Kidney epithelial cell (primary cell): ENCODE measurements at regions not wholly inside any gene's neighbourhood (a gene's known extent, or its start where the extent isn't known, plus 50 kb on each side); places are given as distances from the start of the nearest gene placed in this dataset.

ENCODE experiments used
- DNase-seq: peaks from one replicate; pipeline ENCODE4 v3.0.0-alpha.2; 2010; ENCODE audit warnings: low read depth
- H3K27me3 ChIP-seq: 2 replicates; pipeline ENCODE4 v1.6.0; 2011; ENCODE audit warnings: low read length; ENCODE audit not compliant: control insufficient read depth, insufficient read depth
- H3K36me3 ChIP-seq: 2 replicates; pipeline ENCODE4 v1.5.1; 2011; ENCODE audit warnings: low read length; ENCODE audit not compliant: control insufficient read depth, insufficient read depth
- H3K4me3 ChIP-seq: 2 replicates; pipeline ENCODE4 v1.5.1; 2011; ENCODE audit warnings: low read depth, mild to moderate bottlenecking, control low read depth, low read length
- TF ChIP-seq, protein P1 (sequence below): IDR thresholded peaks from 2 replicates; pipeline ENCODE4 v1.5.1; 2011; ENCODE audit warnings: mild to moderate bottlenecking, moderate library complexity, low read length, control low read depth, inconsistent platforms; ENCODE audit not compliant: insufficient read depth, poor library complexity, severe bottlenecking

GRCh38 chr3:64974401-64974800 lies 286.6 kb upstream of the ADAMTS9 start:
- DNase-seq, result no peak
- Histone ChIP-seq H3K4me3 (no peak overlapping the region), H3K27me3 (no peaks in the 10 kb centered on the region), H3K36me3 (no peaks in the 10 kb centered on the region)
- TF ChIP-seq, protein P1, sequence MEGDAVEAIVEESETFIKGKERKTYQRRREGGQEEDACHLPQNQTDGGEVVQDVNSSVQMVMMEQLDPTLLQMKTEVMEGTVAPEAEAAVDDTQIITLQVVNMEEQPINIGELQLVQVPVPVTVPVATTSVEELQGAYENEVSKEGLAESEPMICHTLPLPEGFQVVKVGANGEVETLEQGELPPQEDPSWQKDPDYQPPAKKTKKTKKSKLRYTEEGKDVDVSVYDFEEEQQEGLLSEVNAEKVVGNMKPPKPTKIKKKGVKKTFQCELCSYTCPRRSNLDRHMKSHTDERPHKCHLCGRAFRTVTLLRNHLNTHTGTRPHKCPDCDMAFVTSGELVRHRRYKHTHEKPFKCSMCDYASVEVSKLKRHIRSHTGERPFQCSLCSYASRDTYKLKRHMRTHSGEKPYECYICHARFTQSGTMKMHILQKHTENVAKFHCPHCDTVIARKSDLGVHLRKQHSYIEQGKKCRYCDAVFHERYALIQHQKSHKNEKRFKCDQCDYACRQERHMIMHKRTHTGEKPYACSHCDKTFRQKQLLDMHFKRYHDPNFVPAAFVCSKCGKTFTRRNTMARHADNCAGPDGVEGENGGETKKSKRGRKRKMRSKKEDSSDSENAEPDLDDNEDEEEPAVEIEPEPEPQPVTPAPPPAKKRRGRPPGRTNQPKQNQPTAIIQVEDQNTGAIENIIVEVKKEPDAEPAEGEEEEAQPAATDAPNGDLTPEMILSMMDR, result no peak

DNA sequence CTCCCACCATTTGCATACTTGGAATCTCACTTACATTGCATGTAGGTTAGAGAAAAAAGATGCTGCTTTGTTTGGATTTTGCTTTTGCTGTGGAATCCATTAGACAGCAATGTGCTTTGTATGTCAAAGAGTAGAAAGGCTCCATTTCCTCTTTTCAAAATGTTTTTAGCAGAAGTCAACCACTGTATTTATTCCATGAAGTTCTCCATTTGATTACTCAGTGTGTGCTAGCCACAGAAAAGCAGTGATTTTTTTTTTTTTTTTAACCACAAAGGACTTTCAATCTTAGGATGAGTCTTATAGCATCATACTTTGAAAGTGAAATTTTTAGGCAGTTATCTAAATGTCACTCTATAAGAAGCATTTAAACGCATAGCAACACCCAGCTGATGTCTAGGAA lies 285.0 kb upstream of the ADAMTS9 start:
- TF ChIP-seq, protein P1, result no peak
- DNase-seq, result peak; percentile 12
- Histone ChIP-seq H3K36me3 (no peaks in the 10 kb centered on the region), H3K27me3 (no peaks in the 10 kb centered on the region), H3K4me3 (no peak overlapping the region)

DNA sequence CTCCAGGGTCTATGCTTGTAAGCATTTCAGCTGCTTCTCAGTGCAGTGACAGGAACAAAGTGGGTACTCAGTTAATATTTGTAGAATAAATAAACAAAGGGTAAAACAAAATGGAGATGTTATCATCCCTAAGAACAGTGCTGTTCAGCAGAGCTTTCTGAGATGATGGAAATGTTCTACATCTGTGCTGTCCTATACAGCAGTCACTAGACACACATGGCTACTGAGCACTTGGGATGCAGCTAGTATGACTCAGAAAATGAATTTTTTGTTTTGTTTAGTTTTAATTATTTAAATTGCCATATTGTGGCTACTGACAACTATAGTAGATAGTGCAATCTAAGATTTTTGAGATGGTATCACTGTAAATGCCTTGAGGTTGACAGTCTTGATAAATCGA lies 283.8 kb upstream of the ADAMTS9 start:
- H3K27me3 ChIP-seq, result no peaks in the 10 kb centered on the region
- no peak overlapping the region for H3K4me3 ChIP-seq
- DNase-seq, result no peak
- H3K36me3 ChIP-seq, result no peaks in the 10 kb centered on the region
- TF ChIP-seq, protein P1, result no peak

GRCh38 chr3:64970634-64971033 lies 282.8 kb upstream of the ADAMTS9 start:
- TF ChIP-seq, protein P1, result no peak
- DNase-seq, result no peak
- Histone ChIP-seq H3K36me3 (no peaks in the 10 kb centered on the region), H3K4me3 (no peak overlapping the region), H3K27me3 (no peaks in the 10 kb centered on the region)

GRCh38 chr3:64961301-64961700 lies 273.5 kb upstream of the ADAMTS9 start:
- TF ChIP-seq, protein P1, result no peak
- Histone ChIP-seq H3K4me3 (no peak overlapping the region), H3K36me3 (no peaks in the 10 kb centered on the region), H3K27me3 (no peaks in the 10 kb centered on the region)
- DNase-seq, result no peak

- Histone ChIP-seq H3K27me3 (no peaks in the 10 kb centered on the region), H3K4me3 (no peak overlapping the region), H3K36me3 (no peaks in the 10 kb centered on the region)
- TF ChIP-seq, protein P1, result no peak
- no peak for DNase-seq
Measured at GRCh38 chr3:64958199-64958843, 270.5 kb upstream of the ADAMTS9 start.
